ENCODE measurements at regions not wholly inside any gene's neighbourhood (a gene's known extent, or its start where the extent isn't known, plus 50 kb on each side); places are given as distances from the start of the nearest gene placed in this dataset.

DNA sequence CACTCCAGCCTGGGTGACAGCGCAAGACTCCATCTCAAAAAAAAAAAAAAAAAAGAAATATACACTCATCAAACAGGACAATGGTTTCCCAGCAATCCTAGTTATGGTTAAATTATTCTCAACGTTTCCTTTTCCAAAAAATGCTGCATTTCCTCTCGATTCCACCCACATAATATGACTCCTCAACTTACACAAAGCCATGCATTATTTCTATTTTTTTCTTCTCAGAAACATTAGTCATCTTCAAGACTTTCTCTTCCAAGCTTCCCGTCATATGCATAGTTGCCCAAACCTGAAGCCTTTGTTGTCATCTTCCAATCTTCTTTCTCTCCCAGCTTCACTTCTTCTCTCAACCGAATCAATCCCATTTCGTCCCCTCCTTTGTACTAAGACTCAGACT, 61.4 kb upstream of the RANBP6 start:
- WGBS (ENCODE audit: insufficient coverage) = 88% methylated on average over 5 of the region's 6 CpGs
- no peak overlapping the region for H3K27ac ChIP-seq (ENCODE audit: low read length in 2 of 2)
- H3K27ac Mint-ChIP-seq = no peak overlapping the region
- peaks cover 5 to 16% of the 10 kb centered on the region in 2 donors for H3K4me1 ChIP-seq (ENCODE audit: control insufficient read depth in 2 of 2, insufficient read depth in 2 of 2, low read length in 2 of 2)
- peaks cover 0 to 2% (median 0%) of the 10 kb centered on the region in 4 experiments for H3K27me3 ChIP-seq (replicated peaks in 1 of 4; ENCODE audit: control extremely low read depth in 1 of 4, control insufficient read depth in 3 of 4, insufficient read depth in 4 of 4, low read length in 3 of 4)
- H3K4me3 ChIP-seq (ENCODE audit: control extremely low read depth in 1 of 5, extremely low read depth in 1 of 5, insufficient read depth in 1 of 5, low read depth in 2 of 5, low read length in 4 of 5) = no peak overlapping the region
- no peaks in the 10 kb centered on the region for H3K9me3 Mint-ChIP-seq (ENCODE audit: insufficient read depth)
- H3K79me2 ChIP-seq (ENCODE audit: control insufficient read depth, insufficient read depth, low read length) = no peaks in the 10 kb centered on the region
- POLR2A ChIA-PET = no interaction called here
- no peak overlapping the region for H3K4me3 Mint-ChIP-seq
- CTCF ChIA-PET = no interaction called here
- ATAC-seq (ENCODE audit: low read depth) = no peak
- H3K27me3 Mint-ChIP-seq = peaks cover 4% of the 10 kb centered on the region
- no peak for DNase-seq
- no peaks in the 10 kb centered on the region for H3K36me3 ChIP-seq (replicated peaks in 1 of 2; ENCODE audit: control extremely low read depth in 1 of 2, control insufficient read depth in 1 of 2, extremely low read depth in 1 of 2, insufficient read depth in 2 of 2, low read length in 1 of 2)
- no peaks in the 10 kb centered on the region for H4K20me1 ChIP-seq (ENCODE audit: control insufficient read depth, insufficient read depth, low read length, poor library complexity, severe bottlenecking)
- no peak for TF ChIP-seq EZH2 (IDR thresholded peaks at IDR 0.05; ENCODE audit: borderline replicate concordance, insufficient read depth, low read depth, low read length, poor library complexity, severe bottlenecking)
- TF ChIP-seq, protein P1, sequence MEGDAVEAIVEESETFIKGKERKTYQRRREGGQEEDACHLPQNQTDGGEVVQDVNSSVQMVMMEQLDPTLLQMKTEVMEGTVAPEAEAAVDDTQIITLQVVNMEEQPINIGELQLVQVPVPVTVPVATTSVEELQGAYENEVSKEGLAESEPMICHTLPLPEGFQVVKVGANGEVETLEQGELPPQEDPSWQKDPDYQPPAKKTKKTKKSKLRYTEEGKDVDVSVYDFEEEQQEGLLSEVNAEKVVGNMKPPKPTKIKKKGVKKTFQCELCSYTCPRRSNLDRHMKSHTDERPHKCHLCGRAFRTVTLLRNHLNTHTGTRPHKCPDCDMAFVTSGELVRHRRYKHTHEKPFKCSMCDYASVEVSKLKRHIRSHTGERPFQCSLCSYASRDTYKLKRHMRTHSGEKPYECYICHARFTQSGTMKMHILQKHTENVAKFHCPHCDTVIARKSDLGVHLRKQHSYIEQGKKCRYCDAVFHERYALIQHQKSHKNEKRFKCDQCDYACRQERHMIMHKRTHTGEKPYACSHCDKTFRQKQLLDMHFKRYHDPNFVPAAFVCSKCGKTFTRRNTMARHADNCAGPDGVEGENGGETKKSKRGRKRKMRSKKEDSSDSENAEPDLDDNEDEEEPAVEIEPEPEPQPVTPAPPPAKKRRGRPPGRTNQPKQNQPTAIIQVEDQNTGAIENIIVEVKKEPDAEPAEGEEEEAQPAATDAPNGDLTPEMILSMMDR (IDR thresholded peaks at IDR 0.05) = no peak
- H3K9me3 ChIP-seq (ENCODE audit: control extremely low read depth in 1 of 3, control insufficient read depth in 2 of 3, insufficient read depth in 1 of 3, low read length in 2 of 3) = no peaks in the 10 kb centered on the region
- H3K9ac ChIP-seq (ENCODE audit: low read length) = no peak overlapping the region
- peaks cover 6% of the 10 kb centered on the region for H3K4me1 Mint-ChIP-seq
- intact Hi-C loops (cut with micrococcal nuclease) = no loop called here
- no peak overlapping the region for H2AFZ ChIP-seq (ENCODE audit: insufficient read depth, low read depth, low read length, poor library complexity, severe bottlenecking)
- no peak overlapping the region for H3K4me2 ChIP-seq (replicated peaks; ENCODE audit: low read depth, low read length, poor library complexity, severe bottlenecking)

DNA sequence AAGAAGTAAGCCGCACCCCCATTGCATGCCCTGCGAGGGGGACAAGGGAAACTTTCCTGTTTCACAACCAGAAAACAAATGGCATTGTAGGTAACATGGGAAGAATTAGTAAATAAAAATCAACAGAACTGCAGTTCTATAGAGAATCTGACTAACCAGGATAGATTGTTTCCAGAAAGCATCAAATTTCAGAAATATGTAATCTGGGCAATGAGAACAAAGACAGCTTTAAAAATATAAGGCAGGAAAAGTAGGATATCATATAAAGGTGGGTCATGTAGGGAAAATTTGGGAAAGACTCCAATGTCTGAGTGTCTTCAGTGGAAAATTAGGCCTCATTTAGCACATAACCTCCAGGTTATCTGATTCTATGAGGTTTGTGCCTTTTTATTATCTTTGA, 58.3 kb upstream of the RANBP6 start:
- peaks cover 10% of the 10 kb centered on the region for H3K4me1 Mint-ChIP-seq
- CTCF ChIA-PET = no interaction called here
- Histone ChIP-seq H3K9me3 (ENCODE audit: control extremely low read depth in 1 of 3, control insufficient read depth in 2 of 3, insufficient read depth in 1 of 3, low read length in 2 of 3) (no peaks in the 10 kb centered on the region), H3K9ac (ENCODE audit: low read length) (no peak overlapping the region), H4K20me1 (ENCODE audit: control insufficient read depth, insufficient read depth, low read length, poor library complexity, severe bottlenecking) (no peaks in the 10 kb centered on the region), H2AFZ (ENCODE audit: insufficient read depth, low read depth, low read length, poor library complexity, severe bottlenecking) (no peak overlapping the region), H3K4me2 (replicated peaks; ENCODE audit: low read depth, low read length, poor library complexity, severe bottlenecking) (no peak overlapping the region), H3K27me3 (replicated peaks in 1 of 4; ENCODE audit: control extremely low read depth in 1 of 4, control insufficient read depth in 3 of 4, insufficient read depth in 4 of 4, low read length in 3 of 4) (peaks cover 0 to 2% (median 0%) of the 10 kb centered on the region in 4 experiments), H3K36me3 (replicated peaks in 1 of 2; ENCODE audit: control extremely low read depth in 1 of 2, control insufficient read depth in 1 of 2, extremely low read depth in 1 of 2, insufficient read depth in 2 of 2, low read length in 1 of 2) (no peaks in the 10 kb centered on the region), H3K4me3 (ENCODE audit: control extremely low read depth in 1 of 5, extremely low read depth in 1 of 5, insufficient read depth in 1 of 5, low read depth in 2 of 5, low read length in 4 of 5) (no peak overlapping the region), H3K79me2 (ENCODE audit: control insufficient read depth, insufficient read depth, low read length) (no peaks in the 10 kb centered on the region), H3K27ac (ENCODE audit: low read length in 2 of 2) (no peak overlapping the region), H3K4me1 (ENCODE audit: control insufficient read depth in 2 of 2, insufficient read depth in 2 of 2, low read length in 2 of 2) (peaks cover 9 to 12% of the 10 kb centered on the region in 2 donors)
- H3K4me3 Mint-ChIP-seq = no peak overlapping the region
- no peaks in the 10 kb centered on the region for H3K9me3 Mint-ChIP-seq (ENCODE audit: insufficient read depth)
- intact Hi-C loops (cut with micrococcal nuclease) = no loop called here
- no peak for DNase-seq
- POLR2A ChIA-PET = no interaction called here
- WGBS (ENCODE audit: insufficient coverage) = no CpG with 5 or more reads among the region's 2 CpGs
- TF ChIP-seq, protein P1 (IDR thresholded peaks at IDR 0.05) = no peak
- no peak for TF ChIP-seq EZH2 (IDR thresholded peaks at IDR 0.05; ENCODE audit: borderline replicate concordance, insufficient read depth, low read depth, low read length, poor library complexity, severe bottlenecking)
- H3K27me3 Mint-ChIP-seq = peaks cover 4% of the 10 kb centered on the region
- no peak for ATAC-seq (ENCODE audit: low read depth)
- H3K27ac Mint-ChIP-seq = no peak overlapping the region

All from B cell (primary cell).